Fibroblast of lung (primary cell): ENCODE measurements at regions not wholly inside any gene's neighbourhood (a gene's known extent, or its start where the extent isn't known, plus 50 kb on each side); places are given as distances from the start of the nearest gene placed in this dataset.

Experiments
- DNase-seq, 2 donors: peaks; one replicate each; pipeline versions ENCODE4 v3.0.0 to v3.0.0-alpha.2; 2010; ENCODE audit warnings: low read depth in 2 of 2
- H2AFZ ChIP-seq: 2 replicates; pipeline ENCODE4 v1.5.1; 2012; ENCODE audit warnings: low read length, control low read depth, inconsistent platforms
- H3K27ac ChIP-seq: 2 replicates; pipeline ENCODE4 v1.5.1; 2011; ENCODE audit warnings: low read length, control low read depth; ENCODE audit not compliant: insufficient read depth
- H3K27me3 ChIP-seq: 2 replicates; pipeline ENCODE4 v1.5.1; 2011; ENCODE audit warnings: mild to moderate bottlenecking, low read length; ENCODE audit not compliant: control insufficient read depth, insufficient read depth
- H3K36me3 ChIP-seq: 2 replicates; pipeline ENCODE4 v1.5.1; 2011; ENCODE audit warnings: low read length; ENCODE audit not compliant: control insufficient read depth, insufficient read depth
- H3K4me1 ChIP-seq: 2 replicates; pipeline ENCODE4 v1.5.1; 2011; ENCODE audit warnings: low read length; ENCODE audit not compliant: control insufficient read depth, insufficient read depth; ENCODE audit errors: extremely low read depth
- H3K4me2 ChIP-seq: 2 replicates; pipeline ENCODE4 v1.5.1; 2011; ENCODE audit warnings: low read length, control low read depth; ENCODE audit not compliant: insufficient read depth; ENCODE audit errors: extremely low read depth
- H3K4me3 ChIP-seq, 4 experiments: fragments of 200-600 bp in 1 of 4; sonication (generic) in 1 of 4; replicated peaks in 1 of 4; 2 replicates each; pipeline ENCODE4 v1.5.1; 2011 to 2016; ENCODE audit warnings: low read length in 4 of 4, low read depth in 3 of 4, mild to moderate bottlenecking in 3 of 4, control low read depth in 2 of 4, inconsistent platforms in 1 of 4, mixed read lengths in 1 of 4; ENCODE audit not compliant: insufficient read depth in 1 of 4; ENCODE audit errors: control extremely low read depth in 1 of 4
- H3K79me2 ChIP-seq: 2 replicates; pipeline ENCODE4 v1.5.1; 2012; ENCODE audit warnings: mild to moderate bottlenecking, low read length, inconsistent platforms; ENCODE audit not compliant: control insufficient read depth, insufficient read depth
- H3K9ac ChIP-seq: 2 replicates; pipeline ENCODE4 v1.5.1; 2011; ENCODE audit warnings: mild to moderate bottlenecking, low read length, control low read depth; ENCODE audit not compliant: insufficient read depth
- H3K9me3 ChIP-seq: 2 replicates; pipeline ENCODE4 v1.5.1; 2012; ENCODE audit warnings: low read depth, low read length; ENCODE audit not compliant: control insufficient read depth, insufficient read depth
- H4K20me1 ChIP-seq: 2 replicates; pipeline ENCODE4 v1.5.1; 2011; ENCODE audit warnings: low read length; ENCODE audit not compliant: control insufficient read depth, insufficient read depth; ENCODE audit errors: extremely low read depth
- EZH2 ChIP-seq: IDR thresholded peaks from 2 replicates; pipeline ENCODE4 v1.5.1; 2012; ENCODE audit warnings: low read length, control low read depth, mild to moderate bottlenecking; ENCODE audit errors: missing control alignments
- TF ChIP-seq, protein P1 (sequence below), 2 donors: IDR thresholded peaks in 1 of 2; conservative IDR thresholded peaks in 1 of 2; 1 replicate in 1 of 2; 2 replicates in 1 of 2; pipeline ENCODE4 v1.5.1; 2011 to 2012; ENCODE audit warnings: low read length in 2 of 2, control low read depth in 1 of 2, inconsistent platforms in 1 of 2, low read depth in 1 of 2, mild to moderate bottlenecking in 1 of 2

DNA sequence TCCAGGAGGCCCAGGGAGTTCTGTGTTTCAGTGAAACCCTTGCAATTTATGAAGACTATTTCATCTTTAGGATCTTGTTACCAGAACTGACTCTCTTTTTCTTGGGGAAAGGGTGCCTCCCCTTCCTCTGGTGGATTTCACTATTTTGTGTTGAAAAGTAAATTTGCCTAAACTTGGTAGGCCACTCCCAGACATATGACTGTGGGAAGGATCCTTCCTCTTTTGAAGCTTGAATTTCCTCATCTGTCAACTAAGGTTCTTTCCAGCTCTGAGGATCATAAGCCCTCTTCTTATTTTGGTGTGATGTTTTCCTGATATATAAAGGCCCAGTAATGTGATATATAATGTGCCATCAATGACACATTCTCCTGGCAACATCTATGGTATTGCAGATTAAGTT, 59.1 kb upstream of the ZFAND5 start:
- no peaks in the 10 kb centered on the region for H3K79me2 ChIP-seq
- H3K27me3 ChIP-seq = no peaks in the 10 kb centered on the region
- H3K4me1 ChIP-seq = no peaks in the 10 kb centered on the region
- H3K9me3 ChIP-seq = no peaks in the 10 kb centered on the region
- TF ChIP-seq EZH2 = no peak
- TF ChIP-seq, protein P1, sequence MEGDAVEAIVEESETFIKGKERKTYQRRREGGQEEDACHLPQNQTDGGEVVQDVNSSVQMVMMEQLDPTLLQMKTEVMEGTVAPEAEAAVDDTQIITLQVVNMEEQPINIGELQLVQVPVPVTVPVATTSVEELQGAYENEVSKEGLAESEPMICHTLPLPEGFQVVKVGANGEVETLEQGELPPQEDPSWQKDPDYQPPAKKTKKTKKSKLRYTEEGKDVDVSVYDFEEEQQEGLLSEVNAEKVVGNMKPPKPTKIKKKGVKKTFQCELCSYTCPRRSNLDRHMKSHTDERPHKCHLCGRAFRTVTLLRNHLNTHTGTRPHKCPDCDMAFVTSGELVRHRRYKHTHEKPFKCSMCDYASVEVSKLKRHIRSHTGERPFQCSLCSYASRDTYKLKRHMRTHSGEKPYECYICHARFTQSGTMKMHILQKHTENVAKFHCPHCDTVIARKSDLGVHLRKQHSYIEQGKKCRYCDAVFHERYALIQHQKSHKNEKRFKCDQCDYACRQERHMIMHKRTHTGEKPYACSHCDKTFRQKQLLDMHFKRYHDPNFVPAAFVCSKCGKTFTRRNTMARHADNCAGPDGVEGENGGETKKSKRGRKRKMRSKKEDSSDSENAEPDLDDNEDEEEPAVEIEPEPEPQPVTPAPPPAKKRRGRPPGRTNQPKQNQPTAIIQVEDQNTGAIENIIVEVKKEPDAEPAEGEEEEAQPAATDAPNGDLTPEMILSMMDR (conservative IDR thresholded peaks at IDR 0.05 in 1 of 2, IDR thresholded peaks at IDR 0.05 in 1 of 2; ENCODE audit: low read depth in 1 of 2, low read length in 2 of 2) = no peak
- H3K36me3 ChIP-seq = no peaks in the 10 kb centered on the region
- H4K20me1 ChIP-seq = no peaks in the 10 kb centered on the region
- H3K9ac ChIP-seq = no peak overlapping the region
- no peak for DNase-seq
- no peak overlapping the region for H3K4me3 ChIP-seq
- no peak overlapping the region for H3K27ac ChIP-seq
- no peak overlapping the region for H3K4me2 ChIP-seq
- H2AFZ ChIP-seq = no peak overlapping the region

DNA sequence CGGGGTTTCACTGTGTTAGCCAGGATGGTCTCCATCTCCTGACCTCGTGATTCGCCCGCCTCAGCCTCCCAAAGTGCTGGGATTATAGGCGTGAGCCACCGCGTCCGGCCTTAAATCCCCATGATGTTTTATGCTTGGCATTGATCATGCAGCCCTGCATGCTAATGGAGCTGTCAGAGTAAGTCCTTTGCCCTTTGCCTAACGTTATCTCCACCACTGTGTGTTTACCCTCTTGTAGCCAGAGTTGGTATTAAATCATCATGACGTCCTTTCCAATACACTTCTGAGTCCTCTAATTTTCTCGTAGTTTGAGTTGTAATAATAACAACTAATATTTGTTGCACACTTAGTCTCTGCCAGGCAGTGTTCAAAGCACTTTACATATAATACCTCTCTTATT, 57.2 kb upstream of the ZFAND5 start:
- no peak overlapping the region for H2AFZ ChIP-seq
- H3K27ac ChIP-seq = no peak overlapping the region
- H3K4me1 ChIP-seq = no peaks in the 10 kb centered on the region
- H3K9me3 ChIP-seq = no peaks in the 10 kb centered on the region
- no peak for DNase-seq
- no peaks in the 10 kb centered on the region for H3K27me3 ChIP-seq
- H3K4me2 ChIP-seq = no peak overlapping the region
- no peak overlapping the region for H3K4me3 ChIP-seq
- H3K36me3 ChIP-seq = no peaks in the 10 kb centered on the region
- H3K79me2 ChIP-seq = no peaks in the 10 kb centered on the region
- H4K20me1 ChIP-seq = no peaks in the 10 kb centered on the region
- no peak overlapping the region for H3K9ac ChIP-seq
- TF ChIP-seq, protein P1 (conservative IDR thresholded peaks at IDR 0.05 in 1 of 2, IDR thresholded peaks at IDR 0.05 in 1 of 2; ENCODE audit: low read depth in 1 of 2, low read length in 2 of 2) = no peak
- no peak for TF ChIP-seq EZH2

DNA sequence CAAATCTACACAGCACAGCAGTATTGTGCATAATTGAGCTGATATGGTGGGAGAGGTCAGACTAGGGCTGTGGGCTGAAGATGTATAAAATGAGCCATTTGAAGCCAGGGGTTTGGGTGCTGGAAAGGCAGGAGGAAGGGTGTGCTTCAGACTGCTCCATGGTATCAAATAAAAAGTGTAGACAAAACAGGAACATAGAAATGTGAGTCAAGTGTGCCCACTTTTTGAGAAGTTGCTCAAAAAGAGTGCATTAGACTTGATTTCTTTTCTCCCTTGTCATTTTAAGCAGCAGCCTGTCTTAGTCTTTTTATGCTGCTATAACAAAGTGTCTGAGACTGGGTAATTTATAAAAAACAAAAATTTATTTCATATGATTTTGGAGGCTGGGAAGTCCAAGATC, 55.8 kb upstream of the ZFAND5 start:
- Histone ChIP-seq H3K36me3 (no peaks in the 10 kb centered on the region), H3K27ac (no peak overlapping the region), H2AFZ (no peak overlapping the region), H3K4me3 (no peak overlapping the region), H3K4me2 (no peak overlapping the region), H4K20me1 (no peaks in the 10 kb centered on the region), H3K9me3 (no peaks in the 10 kb centered on the region), H3K79me2 (no peaks in the 10 kb centered on the region), H3K4me1 (no peaks in the 10 kb centered on the region), H3K27me3 (no peaks in the 10 kb centered on the region), H3K9ac (no peak overlapping the region)
- TF ChIP-seq EZH2 = no peak
- TF ChIP-seq, protein P1 (conservative IDR thresholded peaks at IDR 0.05 in 1 of 2, IDR thresholded peaks at IDR 0.05 in 1 of 2; ENCODE audit: low read depth in 1 of 2, low read length in 2 of 2) = no peak
- DNase-seq = no peak
